HG03521 (cell line): ENCODE measurements at regions not wholly inside any gene's neighbourhood (a gene's known extent, or its start where the extent isn't known, plus 50 kb on each side); places are given as distances from the start of the nearest gene placed in this dataset.

Source experiments
- ATAC-seq: cut with Tn5 transposase; IDR thresholded peaks from one replicate; pipeline ENCODE4 v1.9.1; 2021; ENCODE audit warnings: mild to moderate bottlenecking, moderate library complexity; ENCODE audit not compliant: unreplicated experiment

- ATAC-seq: peak; percentile 61
Observed at GRCh38 chr5:160508780-160509361, 87.2 kb downstream of the PTTG1 start.

GRCh38 chr5:160511280-160511929 is 89.8 kb downstream of the PTTG1 start:
- ATAC-seq: no peak
